A673 (cell line): ENCODE measurements at regions not wholly inside any gene's neighbourhood (a gene's known extent, or its start where the extent isn't known, plus 50 kb on each side); places are given as distances from the start of the nearest gene placed in this dataset.

ENCODE experiments used
- CTCF ChIP-seq: fragments of 300-800, 200-600 bp; sonication (generic); conservative IDR thresholded peaks from 2 replicates; pipeline ENCODE4 v1.5.1; 2017; ENCODE audit warnings: low read depth, mild to moderate bottlenecking, antibody characterized with exemption, low read length, moderate library complexity, mixed read lengths
- EZH2 ChIP-seq: fragments of 200-600 bp; sonication (generic); IDR thresholded peaks from 2 replicates; pipeline ENCODE4 v1.6.1; 2017; ENCODE audit warnings: borderline replicate concordance, low read depth, mild to moderate bottlenecking, mixed read lengths, antibody characterized with exemption, low read length; ENCODE audit not compliant: poor library complexity, severe bottlenecking

- TF ChIP-seq CTCF (no peak), EZH2 (no peak)
Observed at GRCh38 chr6:113276601-113277000, 580.5 kb upstream of the MARCKS start.
